ENCODE measurements at regions not wholly inside any gene's neighbourhood (a gene's known extent, or its start where the extent isn't known, plus 50 kb on each side); places are given as distances from the start of the nearest gene placed in this dataset.
"Not testable (repeated sequence)": the region's sequence is repeated elsewhere in the genome, so short reads cannot be mapped to it uniquely, and the experiment has no call there.

DNA sequence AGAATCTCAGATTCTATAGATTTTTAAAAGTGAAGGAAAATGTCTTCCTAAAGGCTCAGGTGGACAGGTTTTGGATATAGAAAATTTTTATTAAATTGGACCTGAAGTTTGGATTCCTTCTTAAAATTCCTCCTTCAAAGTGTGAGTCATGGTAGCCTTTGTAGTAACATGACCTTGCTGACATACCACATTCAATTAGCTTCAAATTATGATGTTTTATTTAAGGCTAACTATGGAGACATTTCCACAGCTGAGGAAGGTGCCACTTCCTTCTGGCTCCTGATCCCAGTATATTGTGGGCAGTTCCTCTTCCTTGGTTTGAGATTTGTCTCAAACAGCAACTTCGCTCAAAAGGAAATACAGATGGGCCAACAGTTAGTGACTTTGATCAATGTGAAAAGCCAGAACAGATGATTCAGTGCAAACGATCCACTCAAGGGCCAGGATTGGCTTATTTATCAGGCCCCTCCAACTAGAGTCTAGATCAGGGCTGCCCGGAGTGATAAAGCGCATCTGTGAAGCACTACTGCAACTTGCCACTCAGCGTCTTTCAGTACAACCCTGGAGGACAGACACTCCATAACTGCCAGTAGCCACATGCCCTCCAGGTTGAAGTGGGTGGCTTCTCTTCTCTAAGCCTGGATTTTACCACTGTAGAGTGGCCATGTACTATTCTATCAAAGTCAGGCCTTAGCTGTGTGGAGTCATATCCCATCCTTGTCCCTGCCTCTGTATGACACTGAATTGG lies 573.5 kb downstream of the KIF20B start:
- no peaks in the 10 kb centered on the region for H3K27me3 ChIP-seq (ENCODE audit: control insufficient read depth, insufficient read depth, low read length)
- H3K4me3 ChIP-seq (ENCODE audit: insufficient read depth, low read depth, low read length), result no peak overlapping the region
- no peaks in the 10 kb centered on the region for H3K36me3 ChIP-seq (replicated peaks; ENCODE audit: control insufficient read depth, insufficient read depth, low read length)
- DNase-seq, result no peak

DNA sequence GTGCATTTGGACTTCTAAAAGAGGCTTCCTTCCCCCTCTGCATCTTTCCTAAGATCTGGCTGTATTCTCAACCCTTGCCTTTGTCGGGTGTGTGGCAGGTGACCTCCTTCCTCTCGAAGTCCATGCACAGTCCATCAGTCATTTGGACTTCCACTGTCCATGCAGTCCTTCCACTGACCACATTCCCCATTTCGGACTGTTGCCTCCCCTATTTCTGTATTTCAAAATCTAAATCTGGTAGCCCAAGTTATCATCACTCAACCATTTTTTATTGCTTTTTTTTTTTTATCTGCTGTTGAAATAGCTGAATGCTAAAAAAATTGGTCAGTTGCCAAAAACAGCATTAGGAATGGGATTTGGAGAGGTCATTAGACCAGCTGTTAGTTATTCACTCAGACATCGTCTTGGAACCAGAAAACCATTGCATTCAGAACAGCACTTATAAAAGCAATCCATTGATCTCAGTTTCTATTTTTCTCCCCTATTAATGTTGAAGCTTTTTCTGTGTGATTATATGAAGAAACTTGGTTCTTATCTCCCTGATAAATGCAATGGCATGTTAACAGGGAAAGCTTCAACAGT lies 575.6 kb downstream of the KIF20B start:
- no peaks in the 10 kb centered on the region for H3K36me3 ChIP-seq (replicated peaks; ENCODE audit: control insufficient read depth, insufficient read depth, low read length)
- DNase-seq, result no peak
- H3K4me3 ChIP-seq (ENCODE audit: insufficient read depth, low read depth, low read length), result no peak overlapping the region
- H3K27me3 ChIP-seq (ENCODE audit: control insufficient read depth, insufficient read depth, low read length), result no peaks in the 10 kb centered on the region

DNA sequence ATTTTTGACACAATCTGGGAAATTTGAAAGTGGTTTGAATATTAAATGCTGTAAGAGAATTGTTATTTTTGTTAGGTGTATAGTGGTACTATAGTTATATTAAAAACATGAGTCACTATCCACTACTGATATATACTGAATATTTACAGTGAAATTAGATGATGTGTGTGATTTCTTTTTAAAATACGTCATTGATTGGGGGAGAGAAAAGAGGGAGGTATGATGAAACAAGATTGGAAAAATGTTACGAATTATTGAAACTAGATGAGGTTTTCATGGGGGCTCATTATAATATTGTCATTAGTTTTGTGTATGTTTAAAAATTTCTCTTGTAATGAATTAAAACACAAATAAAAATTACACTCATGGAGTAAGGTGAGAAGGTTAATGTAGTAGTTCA lies 571.4 kb downstream of the HTR7 start:
- no peaks in the 10 kb centered on the region for H3K36me3 ChIP-seq (replicated peaks; ENCODE audit: control insufficient read depth, insufficient read depth, low read length)
- no peaks in the 10 kb centered on the region for H3K27me3 ChIP-seq (ENCODE audit: control insufficient read depth, insufficient read depth, low read length)
- no peak for DNase-seq
- no peak overlapping the region for H3K4me3 ChIP-seq (ENCODE audit: insufficient read depth, low read depth, low read length)

DNA sequence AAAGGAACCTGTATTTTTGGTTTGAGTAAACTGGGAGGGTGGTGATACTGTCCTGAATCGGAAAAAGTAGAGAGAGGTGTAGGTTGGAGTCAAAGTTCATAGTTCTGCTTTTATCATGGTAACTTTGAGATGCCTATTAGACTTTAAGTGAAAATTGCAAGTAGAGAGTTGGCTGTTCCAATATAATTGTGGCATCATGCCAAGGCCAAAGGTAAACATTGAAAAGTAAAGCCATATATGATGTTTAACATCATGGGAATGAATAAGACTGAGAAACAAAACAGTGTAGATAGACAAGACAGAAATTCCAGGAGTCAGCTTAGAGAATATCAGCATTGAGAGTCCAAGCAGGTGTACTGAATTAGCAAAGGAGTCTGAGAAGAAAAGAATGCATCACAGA lies 570.9 kb downstream of the HTR7 start:
- DNase-seq, result no peak
- Histone ChIP-seq H3K36me3 (replicated peaks; ENCODE audit: control insufficient read depth, insufficient read depth, low read length) (no peaks in the 10 kb centered on the region), H3K27me3 (ENCODE audit: control insufficient read depth, insufficient read depth, low read length) (no peaks in the 10 kb centered on the region), H3K4me3 (ENCODE audit: insufficient read depth, low read depth, low read length) (no peak overlapping the region)

DNA sequence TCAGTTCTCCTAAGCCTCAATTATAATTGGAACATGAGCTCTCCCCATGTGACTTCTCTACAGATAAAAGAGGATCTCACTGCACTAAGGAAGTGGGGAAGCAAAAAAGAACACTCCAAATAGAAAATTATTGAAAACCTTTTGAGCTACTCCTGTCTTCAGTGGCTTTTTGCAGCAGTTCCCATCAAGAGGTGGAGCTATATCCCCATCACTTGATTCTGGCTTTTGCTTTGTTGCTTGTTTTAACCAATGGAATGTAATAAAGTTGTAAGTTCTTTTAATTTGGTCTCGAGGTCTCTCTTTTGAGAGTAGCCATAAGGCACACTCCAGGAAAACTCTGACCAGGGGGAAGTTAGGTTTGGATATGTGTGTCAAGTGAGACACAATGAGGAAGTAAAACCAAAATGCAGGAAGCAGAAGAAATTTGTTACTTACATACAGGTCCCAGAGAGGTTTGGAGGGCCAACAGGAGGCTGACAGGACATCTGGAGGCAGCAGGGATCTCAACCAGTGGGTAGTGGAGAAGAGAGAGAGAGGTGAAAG lies 569.4 kb downstream of the HTR7 start:
- no peaks in the 10 kb centered on the region for H3K36me3 ChIP-seq (replicated peaks; ENCODE audit: control insufficient read depth, insufficient read depth, low read length)
- H3K4me3 ChIP-seq (ENCODE audit: insufficient read depth, low read depth, low read length), result no peak overlapping the region
- peak; percentile 15 for DNase-seq
- no peaks in the 10 kb centered on the region for H3K27me3 ChIP-seq (ENCODE audit: control insufficient read depth, insufficient read depth, low read length)

DNA sequence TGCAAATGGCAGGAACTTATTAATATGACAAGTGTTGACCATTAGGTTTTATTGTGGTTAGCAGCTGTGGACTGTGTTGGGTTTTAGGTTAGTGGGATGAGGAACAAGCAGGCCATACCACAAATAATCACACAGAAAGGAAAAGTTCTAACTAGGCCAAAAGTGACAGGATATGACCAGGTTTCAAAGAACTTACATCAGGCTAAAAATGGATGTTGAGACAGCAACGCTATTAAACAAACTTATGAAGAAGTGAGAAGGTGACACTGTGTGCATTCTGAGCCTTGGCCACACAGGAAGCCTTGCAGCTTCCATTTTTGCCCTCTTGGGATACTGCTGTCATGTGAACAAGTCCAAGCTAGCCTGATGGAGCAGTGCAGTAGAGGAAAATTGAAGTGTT lies 568.8 kb downstream of the HTR7 start:
- Histone ChIP-seq H3K27me3 (ENCODE audit: control insufficient read depth, insufficient read depth, low read length) (no peaks in the 10 kb centered on the region), H3K36me3 (replicated peaks; ENCODE audit: control insufficient read depth, insufficient read depth, low read length) (no peaks in the 10 kb centered on the region), H3K4me3 (ENCODE audit: insufficient read depth, low read depth, low read length) (no peak overlapping the region)
- no peak for DNase-seq

DNA sequence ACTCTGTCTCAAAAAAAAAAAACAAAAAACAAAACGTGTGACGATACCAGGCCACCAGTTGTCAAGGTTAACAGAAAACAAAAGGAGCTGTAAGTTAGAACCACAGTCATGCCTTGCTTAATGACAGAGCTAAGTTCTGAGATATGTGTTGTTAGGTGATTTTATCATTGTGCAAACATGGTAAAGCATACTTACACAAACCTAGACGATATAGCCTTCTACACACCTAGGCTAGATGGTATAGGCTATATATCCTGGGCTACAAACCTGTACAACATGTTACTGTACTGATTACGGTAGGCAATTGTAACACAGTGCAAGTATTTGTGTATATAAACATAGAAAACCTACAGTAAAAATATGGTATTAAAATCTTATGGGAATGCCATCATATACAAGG lies 564.2 kb downstream of the HTR7 start:
- Histone ChIP-seq H3K4me3 (ENCODE audit: insufficient read depth, low read depth, low read length) (no peak overlapping the region), H3K36me3 (replicated peaks; ENCODE audit: control insufficient read depth, insufficient read depth, low read length) (no peaks in the 10 kb centered on the region), H3K27me3 (ENCODE audit: control insufficient read depth, insufficient read depth, low read length) (no peaks in the 10 kb centered on the region)
- no peak for DNase-seq

DNA sequence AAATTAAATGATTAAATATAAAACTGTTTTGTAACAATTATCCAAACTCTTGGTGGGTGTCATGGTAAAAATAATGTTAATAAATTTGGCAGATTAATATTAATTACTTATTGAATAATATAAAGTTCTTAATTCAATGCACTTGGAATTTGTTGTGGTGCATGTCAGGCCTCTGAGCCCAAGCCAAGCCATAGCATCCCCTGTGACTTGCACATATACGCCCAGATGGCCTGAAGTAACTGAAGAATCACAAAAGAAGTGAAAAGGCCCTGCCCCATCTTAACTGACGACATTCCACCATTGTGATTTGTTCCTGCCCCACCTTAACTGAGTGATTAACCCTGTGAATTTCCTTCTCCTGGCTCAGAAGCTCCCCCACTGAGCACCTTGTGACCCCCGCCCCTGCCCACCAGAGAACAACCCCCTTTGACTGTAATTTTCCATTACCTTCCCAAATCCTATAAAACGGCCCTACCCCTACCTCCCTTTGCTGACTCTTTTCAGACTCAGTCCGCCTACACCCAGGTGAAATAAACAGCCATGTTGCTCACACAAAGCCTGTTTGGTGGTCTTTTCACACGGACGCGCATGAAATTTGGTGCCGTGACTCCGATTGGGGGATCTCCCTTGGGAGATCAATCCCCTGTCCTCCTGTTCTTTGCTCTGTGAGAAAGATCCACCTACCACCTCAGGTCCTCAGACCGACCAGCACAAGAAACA lies 562.9 kb downstream of the HTR7 start:
- H3K27me3 ChIP-seq (ENCODE audit: control insufficient read depth, insufficient read depth, low read length); DNase-seq; H3K36me3 ChIP-seq (replicated peaks; ENCODE audit: control insufficient read depth, insufficient read depth, low read length): not testable (repeated sequence)
- H3K4me3 ChIP-seq (ENCODE audit: insufficient read depth, low read depth, low read length), result peak overlapping the region; percentile 60

GRCh38 chr10:90302031-90302430 lies 555.8 kb downstream of the HTR7 start:
- not testable (repeated sequence) for H3K4me3 ChIP-seq (ENCODE audit: insufficient read depth, low read depth, low read length); DNase-seq; H3K36me3 ChIP-seq (replicated peaks; ENCODE audit: control insufficient read depth, insufficient read depth, low read length)

DNA sequence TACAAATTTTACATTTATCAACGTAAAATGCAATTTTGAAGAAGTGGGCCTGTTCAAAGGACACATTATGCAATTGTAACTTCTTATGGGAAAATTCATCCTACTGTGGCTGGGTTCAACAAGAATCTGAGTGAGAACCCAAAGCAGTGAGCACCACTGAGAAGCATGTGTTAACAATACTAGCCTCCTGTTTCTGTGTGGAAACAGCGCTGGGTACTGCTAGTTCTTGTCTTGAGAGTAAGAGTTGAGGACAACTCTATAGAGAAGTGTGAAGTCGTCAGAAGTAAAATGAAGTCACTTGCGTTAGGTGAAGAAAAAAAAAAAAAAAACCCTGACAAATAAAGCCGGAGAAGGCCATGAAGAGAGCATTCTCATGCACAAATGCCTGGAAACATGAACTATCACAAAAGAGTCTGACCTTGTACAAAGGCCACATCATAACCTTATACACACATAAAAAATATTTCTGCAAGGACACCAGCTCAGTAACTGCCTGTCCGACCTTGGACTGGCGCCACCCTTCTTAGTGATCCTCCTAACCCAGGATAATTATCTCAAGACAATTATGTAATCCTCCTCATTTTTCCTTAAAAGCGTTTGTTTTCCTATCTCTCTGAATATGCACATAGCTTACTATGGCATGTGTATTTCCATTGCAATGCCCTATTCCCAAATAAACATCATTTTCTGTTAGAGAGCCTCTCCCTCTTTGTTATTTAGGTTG lies 554.9 kb downstream of the HTR7 start:
- Histone ChIP-seq H3K4me3 (ENCODE audit: insufficient read depth, low read depth, low read length) (no peak overlapping the region), H3K36me3 (replicated peaks; ENCODE audit: control insufficient read depth, insufficient read depth, low read length) (no peaks in the 10 kb centered on the region), H3K27me3 (ENCODE audit: control insufficient read depth, insufficient read depth, low read length) (no peaks in the 10 kb centered on the region)
- DNase-seq, result no peak

More at GRCh38 chr10:90302031-90302430, 555.8 kb downstream of the HTR7 start:
- H3K27me3 ChIP-seq (ENCODE audit: control insufficient read depth, insufficient read depth, low read length), result not testable (repeated sequence)

DNA sequence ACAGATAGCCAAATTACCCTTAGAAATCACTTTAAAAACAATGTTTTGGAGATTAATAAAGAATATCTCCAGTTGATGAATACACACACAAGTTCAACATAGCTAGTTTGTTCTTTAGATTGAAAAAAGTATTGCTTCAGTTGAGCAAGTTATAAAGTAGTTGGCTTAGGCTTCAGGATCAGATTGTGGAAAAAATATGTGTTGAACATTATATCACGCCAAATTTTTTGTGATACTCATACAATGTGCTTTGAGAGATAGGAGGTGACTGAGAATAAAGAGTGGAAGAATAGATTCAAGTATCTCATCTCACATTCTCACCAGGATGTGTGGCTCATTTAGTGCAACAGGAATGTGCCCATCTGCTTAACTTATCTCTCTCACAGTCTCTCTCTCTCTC lies 553.3 kb downstream of the HTR7 start:
- H3K36me3 ChIP-seq (replicated peaks; ENCODE audit: control insufficient read depth, insufficient read depth, low read length), result no peaks in the 10 kb centered on the region
- no peaks in the 10 kb centered on the region for H3K27me3 ChIP-seq (ENCODE audit: control insufficient read depth, insufficient read depth, low read length)
- no peak for DNase-seq
- H3K4me3 ChIP-seq (ENCODE audit: insufficient read depth, low read depth, low read length), result no peak overlapping the region

- DNase-seq, result no peak
- H3K27me3 ChIP-seq (ENCODE audit: control insufficient read depth, insufficient read depth, low read length), result no peaks in the 10 kb centered on the region
Measured at GRCh38 chr10:90306187-90306586, 551.7 kb downstream of the HTR7 start.

DNA sequence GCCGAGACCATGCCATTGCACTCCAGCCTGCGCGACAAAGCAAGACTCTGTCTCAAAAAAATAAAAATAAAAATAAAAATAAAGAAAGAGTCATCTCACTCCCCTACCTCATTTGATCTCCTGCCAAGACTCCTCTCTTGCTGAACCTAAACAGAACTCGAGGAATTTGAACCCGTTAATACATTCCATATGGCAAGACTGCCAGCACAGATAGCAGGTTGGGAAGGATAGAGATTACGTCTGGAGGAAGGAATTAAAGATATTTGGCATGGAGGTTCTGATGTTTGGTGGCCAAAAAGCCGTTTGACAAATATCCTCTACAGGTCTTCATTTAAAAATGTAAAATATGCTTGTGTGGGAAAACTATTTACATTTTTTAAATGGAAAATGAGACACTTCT lies 549.6 kb downstream of the HTR7 start:
- DNase-seq, result no peak
- no peaks in the 10 kb centered on the region for H3K27me3 ChIP-seq (ENCODE audit: control insufficient read depth, insufficient read depth, low read length)
- no peak overlapping the region for H3K4me3 ChIP-seq (ENCODE audit: insufficient read depth, low read depth, low read length)
- no peaks in the 10 kb centered on the region for H3K36me3 ChIP-seq (replicated peaks; ENCODE audit: control insufficient read depth, insufficient read depth, low read length)

More at GRCh38 chr10:90306187-90306586, 551.7 kb downstream of the HTR7 start:
- no peaks in the 10 kb centered on the region for H3K36me3 ChIP-seq (replicated peaks; ENCODE audit: control insufficient read depth, insufficient read depth, low read length)
- no peak overlapping the region for H3K4me3 ChIP-seq (ENCODE audit: insufficient read depth, low read depth, low read length)

GRCh38 chr10:90313576-90314325 lies 544.1 kb downstream of the HTR7 start:
- no peak for DNase-seq

More at GRCh38 chr10:90313576-90314325, 544.1 kb downstream of the HTR7 start:
- H3K36me3 ChIP-seq (replicated peaks; ENCODE audit: control insufficient read depth, insufficient read depth, low read length), result no peaks in the 10 kb centered on the region
- H3K27me3 ChIP-seq (ENCODE audit: control insufficient read depth, insufficient read depth, low read length), result no peaks in the 10 kb centered on the region
- no peak overlapping the region for H3K4me3 ChIP-seq (ENCODE audit: insufficient read depth, low read depth, low read length)
